Upper lobe of left lung (tissue), 6 donors: ENCODE measurements at regions not wholly inside any gene's neighbourhood (a gene's known extent, or its start where the extent isn't known, plus 50 kb on each side); places are given as distances from the start of the nearest gene placed in this dataset.

Source experiments
- ATAC-seq, 2 donors: fragments of 200-7000 bp; cut with Tn5 transposase; one replicate each; pipeline ENCODE4 v1.9.1; 2022; ENCODE audit warnings: mild to moderate bottlenecking in 2 of 2, moderate library complexity in 2 of 2; ENCODE audit not compliant: low FRiP score in 2 of 2
- DNase-seq, 2 donors: peaks; one replicate each; pipeline ENCODE4 v3.0.0-alpha.2; 2019 to 2020
- H3K27ac ChIP-seq, 4 donors: fragments of 200-600 bp; sonication (generic); one replicate each; pipeline ENCODE4 v1.5.1; 2016 to 2019
- H3K27me3 ChIP-seq, 4 donors: fragments of 200-600 bp; sonication (generic); one replicate each; pipeline ENCODE4 v1.5.1; 2017 to 2019
- H3K36me3 ChIP-seq, 4 donors: fragments of 200-600 bp; sonication (generic); one replicate each; pipeline ENCODE4 v1.5.1; 2016 to 2019
- H3K4me1 ChIP-seq, 4 donors: fragments of 200-600 bp; sonication (generic); one replicate each; pipeline ENCODE4 v1.5.1; 2018 to 2019
- H3K4me3 ChIP-seq, 4 donors: fragments of 200-600 bp; sonication (generic); one replicate each; pipeline ENCODE4 v1.5.1; 2017 to 2019; ENCODE audit warnings: mild to moderate bottlenecking in 2 of 4, moderate library complexity in 1 of 4
- H3K9me3 ChIP-seq, 4 donors: fragments of 200-600 bp; sonication (generic); one replicate each; pipeline ENCODE4 v1.5.1; 2018 to 2019
- CTCF ChIP-seq, 6 experiments: fragments of 450-650 bp in 4 of 6; fragments of 200-600 bp in 2 of 6; sonication (generic) in 2 of 6; IDR thresholded peaks; one replicate each; pipeline ENCODE4 v1.5.1; 2016 to 2019; ENCODE audit warnings: antibody characterized with exemption in 6 of 6
- EP300 ChIP-seq, 4 donors: sonication (generic); formaldehyde crosslinking; IDR thresholded peaks; one replicate each; pipeline ENCODE4 v1.5.1; 2017; ENCODE audit warnings: antibody characterized with exemption in 4 of 4, control low read depth in 2 of 4
- POLR2A ChIP-seq, 4 donors: fragments of 450-650 bp; IDR thresholded peaks; one replicate each; pipeline ENCODE4 v1.5.1; 2016 to 2017; ENCODE audit warnings: antibody characterized with exemption in 4 of 4, mild to moderate bottlenecking in 2 of 4
- POLR2AphosphoS5 ChIP-seq, 2 donors: sonication (generic); formaldehyde crosslinking; IDR thresholded peaks; one replicate each; pipeline ENCODE4 v1.5.1; 2017; ENCODE audit warnings: antibody characterized with exemption in 2 of 2
- WGBS, 2 donors: methylation state at CpG; one replicate each; pipeline ENCODE4 v1.1.5; 2017 to 2018; 5-methylcytosine and 5-hydroxymethylcytosine counted together
- donor health status: DM: no; HTN: no; CAD: no; lungs with moderate emphysema.
- donor health status: DM: no; HTN: yes; CAD: no; lungs with severe emphysema.

DNA sequence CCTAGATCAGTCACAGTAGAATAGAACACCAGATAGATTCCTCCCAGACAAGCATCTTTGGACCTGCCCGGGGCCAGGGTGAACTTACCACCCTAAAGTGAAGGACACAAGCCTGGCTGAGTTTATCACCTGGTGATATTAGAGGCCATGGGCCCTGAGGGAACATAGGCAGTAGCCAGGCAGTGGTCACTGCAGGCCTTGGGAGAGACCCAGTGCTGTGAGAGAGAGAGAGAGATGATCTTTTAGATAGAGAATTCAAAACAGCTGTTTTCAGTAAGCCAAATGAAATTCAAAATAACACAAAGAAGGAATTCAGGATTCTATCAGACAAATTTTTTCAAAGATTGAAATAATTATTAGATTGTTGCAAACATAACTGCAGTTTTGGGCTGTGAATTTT, 1679.9 kb downstream of the EFNB2 start:
- Histone ChIP-seq H3K36me3 (no peaks in the 10 kb centered on the region), H3K4me1 (no peaks in the 10 kb centered on the region), H3K27ac (no peak overlapping the region), H3K27me3 (no peaks in the 10 kb centered on the region), H3K9me3 (no peaks in the 10 kb centered on the region), H3K4me3 (no peak overlapping the region)
- DNase-seq = no peak
- TF ChIP-seq POLR2A (IDR thresholded peaks at IDR 0.05) (no peak), CTCF (IDR thresholded peaks at IDR 0.05) (no peak), EP300 (IDR thresholded peaks at IDR 0.05) (no peak), POLR2AphosphoS5 (IDR thresholded peaks at IDR 0.05) (no peak)
- 93 to 94% methylated on average over 1 of the region's 1 CpG for WGBS, 2 donors
- ATAC-seq = no peak

DNA sequence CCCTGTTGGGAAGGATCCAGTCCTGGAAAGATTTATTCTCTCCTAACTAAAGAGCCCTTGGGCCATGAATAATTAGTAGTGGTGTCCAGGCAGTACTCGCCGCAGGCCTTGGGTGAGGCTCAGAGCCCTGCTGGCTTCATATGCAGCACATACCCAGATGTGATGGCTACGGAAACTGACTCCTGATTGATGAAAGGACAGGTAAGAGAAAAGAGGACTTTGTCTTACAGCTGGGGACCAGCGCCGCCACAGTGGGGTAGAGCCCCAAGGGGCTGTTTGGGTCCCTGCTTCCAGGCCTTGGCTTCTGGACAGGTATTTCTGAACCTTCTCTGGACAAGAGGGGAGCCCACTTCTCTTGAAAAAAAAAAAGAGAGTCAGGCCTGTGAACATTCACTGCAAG, 1680.8 kb downstream of the EFNB2 start:
- Histone ChIP-seq H3K27ac (no peak overlapping the region), H3K36me3 (no peaks in the 10 kb centered on the region), H3K9me3 (no peaks in the 10 kb centered on the region), H3K4me3 (no peak overlapping the region), H3K27me3 (no peaks in the 10 kb centered on the region), H3K4me1 (no peaks in the 10 kb centered on the region)
- ATAC-seq = peak in 1 of 2 donors; percentile 37
- peak in 1 of 2 donors; percentile 4 for DNase-seq
- WGBS, 2 donors = 99% methylated on average over 5 of the region's 5 CpGs
- TF ChIP-seq CTCF (IDR thresholded peaks at IDR 0.05) = no peak
- TF ChIP-seq EP300 (IDR thresholded peaks at IDR 0.05) = no peak

DNA sequence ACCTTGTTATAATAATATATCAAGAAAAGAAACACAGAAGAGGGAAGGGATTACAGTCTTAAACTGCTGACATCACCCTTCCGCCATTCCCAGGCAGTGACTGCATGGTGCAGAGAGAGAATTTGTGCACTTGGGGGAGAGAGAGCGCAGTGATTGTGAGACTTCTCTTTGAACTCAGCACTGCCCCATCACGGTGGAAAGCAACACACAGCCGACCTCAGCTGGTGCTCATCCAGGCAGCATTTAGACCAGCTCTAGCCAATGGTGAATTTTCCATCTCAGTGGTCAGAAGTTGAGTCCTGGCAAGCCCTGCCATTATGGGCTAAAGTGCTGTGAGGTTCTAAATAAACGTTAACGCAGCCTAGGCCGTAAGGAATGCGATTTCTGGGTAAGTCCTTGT, 1681.5 kb downstream of the EFNB2 start:
- H3K36me3 ChIP-seq = no peaks in the 10 kb centered on the region
- H3K4me3 ChIP-seq = no peak overlapping the region
- TF ChIP-seq POLR2AphosphoS5 (IDR thresholded peaks at IDR 0.05) (no peak), CTCF (IDR thresholded peaks at IDR 0.05) (no peak), POLR2A (IDR thresholded peaks at IDR 0.05) (no peak), EP300 (IDR thresholded peaks at IDR 0.05) (no peak)
- no peaks in the 10 kb centered on the region for H3K9me3 ChIP-seq
- ATAC-seq (no peak), DNase-seq (no peak)
- H3K27ac ChIP-seq = no peak overlapping the region
- 83 to 90% methylated on average over 4 to 8 of the region's 8 CpGs for WGBS, 2 donors
- no peaks in the 10 kb centered on the region for H3K27me3 ChIP-seq
- H3K4me1 ChIP-seq = no peaks in the 10 kb centered on the region

DNA sequence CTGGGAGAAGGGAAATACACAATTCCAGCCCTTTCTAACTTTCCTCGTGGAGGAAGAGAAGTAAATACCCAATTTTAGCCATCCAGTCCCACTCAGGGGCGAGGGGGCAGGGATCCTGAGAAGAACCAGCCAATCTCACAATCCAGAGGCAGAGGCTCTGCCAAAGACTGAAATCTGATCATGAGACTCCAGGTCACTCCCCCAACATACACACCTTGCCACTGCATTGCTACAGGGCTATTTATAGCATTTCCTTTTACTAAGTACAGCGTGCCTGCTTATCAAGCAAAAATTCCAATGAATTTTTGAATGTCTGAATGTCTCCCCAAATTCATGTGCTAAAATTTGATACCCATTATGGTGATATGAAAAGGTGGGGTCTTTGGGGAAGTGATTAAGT, 1687.5 kb downstream of the EFNB2 start:
- ATAC-seq = no peak
- no peaks in the 10 kb centered on the region for H3K27me3 ChIP-seq
- no peak for TF ChIP-seq CTCF (IDR thresholded peaks at IDR 0.05)
- no peak for TF ChIP-seq POLR2A (IDR thresholded peaks at IDR 0.05)
- TF ChIP-seq POLR2AphosphoS5 (IDR thresholded peaks at IDR 0.05) = no peak
- TF ChIP-seq EP300 (IDR thresholded peaks at IDR 0.05) = no peak
- WGBS, 2 donors = 33 to 58% methylated on average over 3 of the region's 3 CpGs
- DNase-seq = no peak
- H3K27ac ChIP-seq = no peak overlapping the region
- no peaks in the 10 kb centered on the region for H3K36me3 ChIP-seq
- no peaks in the 10 kb centered on the region for H3K4me1 ChIP-seq
- no peaks in the 10 kb centered on the region for H3K9me3 ChIP-seq
- H3K4me3 ChIP-seq = no peak overlapping the region

GRCh38 chr13:104843401-104843800, 1692.1 kb downstream of the EFNB2 start:
- Histone ChIP-seq H3K4me1 (no peaks in the 10 kb centered on the region), H3K9me3 (no peaks in the 10 kb centered on the region), H3K4me3 (no peak overlapping the region), H3K36me3 (no peaks in the 10 kb centered on the region), H3K27ac (no peak overlapping the region), H3K27me3 (no peaks in the 10 kb centered on the region)
- TF ChIP-seq CTCF (IDR thresholded peaks at IDR 0.05) (no peak), POLR2AphosphoS5 (IDR thresholded peaks at IDR 0.05) (no peak), EP300 (IDR thresholded peaks at IDR 0.05) (no peak), POLR2A (IDR thresholded peaks at IDR 0.05) (no peak)
- DNase-seq (no peak), ATAC-seq (no peak)
